ENCODE measurements at regions not wholly inside any gene's neighbourhood (a gene's known extent, or its start where the extent isn't known, plus 50 kb on each side); places are given as distances from the start of the nearest gene placed in this dataset.

DNA sequence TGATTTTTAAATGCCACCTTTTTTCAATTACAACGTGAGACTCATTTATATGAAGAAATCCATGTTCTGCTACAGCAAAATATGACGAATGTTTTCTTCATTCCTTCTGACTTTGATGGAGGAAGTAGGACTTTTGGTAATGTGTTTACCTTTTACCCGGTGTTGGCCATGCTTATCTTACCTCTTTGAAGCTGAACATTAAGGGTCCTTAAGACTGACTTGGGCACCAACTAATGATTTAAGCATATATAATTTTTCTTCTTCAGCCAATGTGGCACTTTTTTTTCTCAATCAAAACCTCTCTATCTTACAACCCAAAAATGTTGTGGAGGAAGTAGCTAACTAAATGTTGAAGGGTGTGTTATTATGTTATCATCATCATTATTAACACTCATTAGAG is 337.5 kb downstream of the EPHA7 start:
- no peak for TF ChIP-seq POLR2A (IDR thresholded peaks at IDR 0.05)
- TF ChIP-seq, protein P1, sequence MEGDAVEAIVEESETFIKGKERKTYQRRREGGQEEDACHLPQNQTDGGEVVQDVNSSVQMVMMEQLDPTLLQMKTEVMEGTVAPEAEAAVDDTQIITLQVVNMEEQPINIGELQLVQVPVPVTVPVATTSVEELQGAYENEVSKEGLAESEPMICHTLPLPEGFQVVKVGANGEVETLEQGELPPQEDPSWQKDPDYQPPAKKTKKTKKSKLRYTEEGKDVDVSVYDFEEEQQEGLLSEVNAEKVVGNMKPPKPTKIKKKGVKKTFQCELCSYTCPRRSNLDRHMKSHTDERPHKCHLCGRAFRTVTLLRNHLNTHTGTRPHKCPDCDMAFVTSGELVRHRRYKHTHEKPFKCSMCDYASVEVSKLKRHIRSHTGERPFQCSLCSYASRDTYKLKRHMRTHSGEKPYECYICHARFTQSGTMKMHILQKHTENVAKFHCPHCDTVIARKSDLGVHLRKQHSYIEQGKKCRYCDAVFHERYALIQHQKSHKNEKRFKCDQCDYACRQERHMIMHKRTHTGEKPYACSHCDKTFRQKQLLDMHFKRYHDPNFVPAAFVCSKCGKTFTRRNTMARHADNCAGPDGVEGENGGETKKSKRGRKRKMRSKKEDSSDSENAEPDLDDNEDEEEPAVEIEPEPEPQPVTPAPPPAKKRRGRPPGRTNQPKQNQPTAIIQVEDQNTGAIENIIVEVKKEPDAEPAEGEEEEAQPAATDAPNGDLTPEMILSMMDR (IDR thresholded peaks at IDR 0.05) = no peak
